Thyroid gland (tissue), 4 donors: ENCODE measurements at regions not wholly inside any gene's neighbourhood (a gene's known extent, or its start where the extent isn't known, plus 50 kb on each side); places are given as distances from the start of the nearest gene placed in this dataset.

Experiments used
- POLR2A ChIP-seq, 2 donors: fragments of 450-650 bp; IDR thresholded peaks; one replicate each; pipeline ENCODE4 v1.6.1; 2017; ENCODE audit warnings: antibody characterized with exemption in 2 of 2, mild to moderate bottlenecking in 2 of 2, moderate library complexity in 1 of 2
- TF ChIP-seq, protein P1 (sequence below), 6 experiments: fragments of 200-600 bp in 3 of 6; fragments of 450-650 bp in 3 of 6; sonication (generic) in 3 of 6; IDR thresholded peaks; one replicate each; pipeline ENCODE4 v1.5.1; 2016 to 2019; ENCODE audit warnings: antibody characterized with exemption in 6 of 6, mild to moderate bottlenecking in 2 of 6, inconsistent platforms in 1 of 6, moderate library complexity in 1 of 6

DNA sequence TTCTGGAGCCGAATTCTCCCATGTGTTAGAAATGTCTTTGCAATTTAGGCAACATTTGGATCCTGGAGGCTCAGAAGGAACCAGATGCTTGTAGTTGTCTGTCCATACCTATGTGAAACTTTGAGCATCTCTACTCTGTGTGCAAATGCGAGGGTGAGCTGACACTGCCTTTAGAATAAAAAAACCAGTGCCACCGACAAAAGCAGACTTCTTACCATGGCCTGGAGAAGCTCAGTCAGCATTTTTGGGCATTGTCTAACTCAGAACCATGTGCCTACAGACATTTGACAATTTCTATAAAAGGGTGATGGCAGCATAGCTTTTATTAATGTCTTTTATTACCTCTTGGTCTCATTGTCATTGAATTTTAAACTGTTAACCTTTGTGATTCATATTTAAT, 78.4 kb upstream of the PPM1H start:
- TF ChIP-seq, protein P1, sequence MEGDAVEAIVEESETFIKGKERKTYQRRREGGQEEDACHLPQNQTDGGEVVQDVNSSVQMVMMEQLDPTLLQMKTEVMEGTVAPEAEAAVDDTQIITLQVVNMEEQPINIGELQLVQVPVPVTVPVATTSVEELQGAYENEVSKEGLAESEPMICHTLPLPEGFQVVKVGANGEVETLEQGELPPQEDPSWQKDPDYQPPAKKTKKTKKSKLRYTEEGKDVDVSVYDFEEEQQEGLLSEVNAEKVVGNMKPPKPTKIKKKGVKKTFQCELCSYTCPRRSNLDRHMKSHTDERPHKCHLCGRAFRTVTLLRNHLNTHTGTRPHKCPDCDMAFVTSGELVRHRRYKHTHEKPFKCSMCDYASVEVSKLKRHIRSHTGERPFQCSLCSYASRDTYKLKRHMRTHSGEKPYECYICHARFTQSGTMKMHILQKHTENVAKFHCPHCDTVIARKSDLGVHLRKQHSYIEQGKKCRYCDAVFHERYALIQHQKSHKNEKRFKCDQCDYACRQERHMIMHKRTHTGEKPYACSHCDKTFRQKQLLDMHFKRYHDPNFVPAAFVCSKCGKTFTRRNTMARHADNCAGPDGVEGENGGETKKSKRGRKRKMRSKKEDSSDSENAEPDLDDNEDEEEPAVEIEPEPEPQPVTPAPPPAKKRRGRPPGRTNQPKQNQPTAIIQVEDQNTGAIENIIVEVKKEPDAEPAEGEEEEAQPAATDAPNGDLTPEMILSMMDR (IDR thresholded peaks at IDR 0.05) = no peak
- no peak for TF ChIP-seq POLR2A (IDR thresholded peaks at IDR 0.05)
